ENCODE measurements at regions not wholly inside any gene's neighbourhood (a gene's known extent, or its start where the extent isn't known, plus 50 kb on each side); places are given as distances from the start of the nearest gene placed in this dataset.

DNA sequence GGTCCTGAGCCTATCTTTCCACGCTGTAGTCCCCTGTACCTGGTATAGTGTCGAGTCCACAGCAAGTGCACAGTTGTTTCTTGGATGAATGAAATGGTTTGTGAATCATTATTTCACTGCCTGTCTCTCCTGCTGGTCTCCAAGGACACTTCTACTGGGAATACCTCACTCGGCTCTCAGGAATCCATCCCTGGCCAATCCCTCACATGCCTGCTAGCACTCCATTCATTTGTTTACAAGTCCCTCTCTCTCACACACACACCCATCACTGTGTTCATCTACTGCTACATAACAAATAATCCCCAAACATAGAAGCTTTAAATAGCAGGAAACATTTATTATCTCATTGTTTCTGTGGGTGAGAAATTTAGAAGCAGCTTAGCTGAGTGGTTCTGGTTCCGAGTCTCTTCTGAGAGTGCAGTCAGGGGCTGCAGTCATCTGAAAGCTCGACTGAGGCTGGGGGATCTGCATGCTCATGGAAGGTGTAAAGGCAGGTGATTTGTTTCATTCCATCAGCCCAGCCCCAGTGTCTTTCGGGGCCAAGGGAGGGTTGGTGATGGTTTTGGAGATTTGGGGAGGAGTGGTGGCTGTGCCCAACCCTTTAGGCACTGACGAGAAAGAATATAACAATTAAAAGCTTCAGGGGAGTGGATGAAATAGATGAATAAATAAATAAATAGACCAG lies 132.7 kb upstream of the IER5L start:
- TF ChIP-seq CTCF (conservative IDR thresholded peaks at IDR 0.05 in 1 of 2, IDR thresholded peaks at IDR 0.05 in 1 of 2; ENCODE audit: extremely low read depth in 1 of 2, insufficient read depth in 1 of 2, low read depth in 1 of 2, low read length in 2 of 2) (no peak), EZH2 (IDR thresholded peaks at IDR 0.05; ENCODE audit: borderline replicate concordance, low read length) (no peak)

Data from mammary epithelial cell (primary cell).